Bronchial epithelial cell (primary cell): ENCODE measurements at regions not wholly inside any gene's neighbourhood (a gene's known extent, or its start where the extent isn't known, plus 50 kb on each side); places are given as distances from the start of the nearest gene placed in this dataset.

Experiments used
- DNase-seq: peaks from one replicate; pipeline ENCODE4 v3.0.0-alpha.2; 2010; ENCODE audit warnings: low read depth
- FAIRE-seq: peaks from 2 replicates; lab custom pipeline; 2011; peaks lifted over from hg19 to GRCh38; lab: Jason Lieb, UNC
- H3K27me3 ChIP-seq: 2 replicates; pipeline ENCODE4 v1.5.1; 2011; ENCODE audit warnings: low read length; ENCODE audit not compliant: control insufficient read depth, insufficient read depth
- H3K36me3 ChIP-seq: 2 replicates; pipeline ENCODE4 v1.5.1; 2011; ENCODE audit warnings: low read length; ENCODE audit not compliant: control insufficient read depth, insufficient read depth
- H3K4me3 ChIP-seq: 2 replicates; pipeline ENCODE4 v1.5.1; 2011; ENCODE audit warnings: mild to moderate bottlenecking, low read depth, low read length, control low read depth
- TF ChIP-seq, protein P1 (sequence below): IDR thresholded peaks from 2 replicates; pipeline ENCODE4 v1.5.1; 2011; ENCODE audit warnings: mild to moderate bottlenecking, moderate library complexity, low read length, control low read depth, inconsistent platforms; ENCODE audit not compliant: insufficient read depth, severe bottlenecking

DNA sequence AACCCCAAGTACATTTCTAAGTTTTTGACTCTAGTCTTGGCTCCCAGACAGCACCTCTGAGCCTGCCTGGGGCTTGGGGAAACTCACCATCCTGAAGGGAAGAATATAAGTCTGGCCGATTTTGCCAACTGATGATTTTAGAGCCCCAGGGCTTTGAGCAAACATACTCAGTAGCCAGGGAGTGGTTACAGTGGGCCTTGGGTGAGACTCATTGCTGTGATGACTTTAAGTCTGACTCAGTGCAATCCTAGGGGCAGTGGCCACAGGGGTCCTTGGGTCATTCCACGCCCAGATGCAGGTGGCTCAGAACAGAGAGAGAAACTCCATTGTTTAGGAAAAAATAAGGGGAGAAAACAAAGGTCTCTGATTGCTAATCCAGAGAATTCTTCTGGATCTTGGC, 312.0 kb upstream of the EDIL3 start:
- no peaks in the 10 kb centered on the region for H3K36me3 ChIP-seq
- H3K4me3 ChIP-seq = no peak overlapping the region
- no peaks in the 10 kb centered on the region for H3K27me3 ChIP-seq
- DNase-seq (peak; percentile 76), FAIRE-seq (no peak)
- TF ChIP-seq, protein P1, sequence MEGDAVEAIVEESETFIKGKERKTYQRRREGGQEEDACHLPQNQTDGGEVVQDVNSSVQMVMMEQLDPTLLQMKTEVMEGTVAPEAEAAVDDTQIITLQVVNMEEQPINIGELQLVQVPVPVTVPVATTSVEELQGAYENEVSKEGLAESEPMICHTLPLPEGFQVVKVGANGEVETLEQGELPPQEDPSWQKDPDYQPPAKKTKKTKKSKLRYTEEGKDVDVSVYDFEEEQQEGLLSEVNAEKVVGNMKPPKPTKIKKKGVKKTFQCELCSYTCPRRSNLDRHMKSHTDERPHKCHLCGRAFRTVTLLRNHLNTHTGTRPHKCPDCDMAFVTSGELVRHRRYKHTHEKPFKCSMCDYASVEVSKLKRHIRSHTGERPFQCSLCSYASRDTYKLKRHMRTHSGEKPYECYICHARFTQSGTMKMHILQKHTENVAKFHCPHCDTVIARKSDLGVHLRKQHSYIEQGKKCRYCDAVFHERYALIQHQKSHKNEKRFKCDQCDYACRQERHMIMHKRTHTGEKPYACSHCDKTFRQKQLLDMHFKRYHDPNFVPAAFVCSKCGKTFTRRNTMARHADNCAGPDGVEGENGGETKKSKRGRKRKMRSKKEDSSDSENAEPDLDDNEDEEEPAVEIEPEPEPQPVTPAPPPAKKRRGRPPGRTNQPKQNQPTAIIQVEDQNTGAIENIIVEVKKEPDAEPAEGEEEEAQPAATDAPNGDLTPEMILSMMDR = no peak

DNA sequence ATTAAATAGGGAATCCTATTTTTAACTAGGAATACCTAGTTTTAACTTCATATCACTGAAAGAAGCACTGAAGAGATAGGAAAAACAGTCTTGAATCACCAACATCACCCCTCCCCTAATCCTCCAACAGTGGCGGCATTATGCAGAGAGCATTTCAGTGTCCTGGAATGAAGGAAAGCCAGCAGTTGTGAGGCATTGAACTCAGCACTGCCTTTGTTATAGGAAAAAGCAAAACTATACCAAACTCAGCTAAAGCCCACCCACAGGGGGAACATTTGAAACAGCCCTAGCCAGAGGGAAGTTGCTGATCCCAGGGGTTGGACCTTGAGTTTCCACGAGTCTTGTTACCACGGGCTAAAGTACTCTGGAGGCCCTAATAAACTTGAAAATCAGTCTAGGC, 310.6 kb upstream of the EDIL3 start:
- FAIRE-seq (no peak), DNase-seq (no peak)
- TF ChIP-seq, protein P1 = no peak
- no peaks in the 10 kb centered on the region for H3K36me3 ChIP-seq
- no peaks in the 10 kb centered on the region for H3K27me3 ChIP-seq
- no peak overlapping the region for H3K4me3 ChIP-seq

DNA sequence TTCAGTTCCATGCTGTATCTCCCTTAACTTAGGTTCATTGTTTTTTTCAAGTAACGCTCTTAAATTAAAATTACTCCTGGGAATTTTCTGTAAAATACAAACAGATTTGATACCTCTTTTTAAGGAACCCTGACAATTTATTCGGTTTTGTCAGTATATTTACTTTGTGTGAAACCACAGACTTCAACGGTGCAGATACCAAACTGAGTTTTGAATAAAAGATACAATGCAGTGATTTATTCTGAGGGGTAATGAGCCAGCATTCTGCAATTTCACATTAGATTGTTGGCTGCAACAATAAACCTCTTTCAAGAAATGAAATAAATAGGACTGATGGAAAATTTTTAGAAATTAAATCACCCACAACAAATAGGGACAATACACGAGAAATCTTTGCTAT, 308.6 kb upstream of the EDIL3 start:
- FAIRE-seq (no peak), DNase-seq (no peak)
- Histone ChIP-seq H3K4me3 (no peak overlapping the region), H3K36me3 (no peaks in the 10 kb centered on the region), H3K27me3 (no peaks in the 10 kb centered on the region)
- TF ChIP-seq, protein P1 = no peak

DNA sequence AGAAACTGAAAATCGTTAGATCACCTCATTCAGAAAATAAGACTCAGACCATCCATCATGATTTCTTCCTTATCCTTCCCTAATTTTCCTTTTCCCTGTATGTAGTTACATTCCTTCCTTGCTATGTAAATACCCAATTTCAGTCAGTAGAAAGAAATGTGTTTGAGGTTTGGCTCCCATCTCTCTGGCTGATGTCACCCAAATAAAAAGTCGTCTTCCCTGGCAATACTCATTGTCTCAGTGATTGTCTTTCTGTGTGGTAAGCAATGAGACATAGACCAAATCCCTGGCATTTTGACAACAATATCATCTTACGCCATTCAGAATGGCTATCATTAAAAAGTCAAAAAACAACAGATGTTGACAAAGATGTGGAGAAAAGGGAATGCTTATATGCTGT, 303.9 kb upstream of the EDIL3 start:
- Histone ChIP-seq H3K36me3 (no peaks in the 10 kb centered on the region), H3K27me3 (no peaks in the 10 kb centered on the region), H3K4me3 (no peak overlapping the region)
- TF ChIP-seq, protein P1 = no peak
- DNase-seq = peak; percentile 78
- no peak for FAIRE-seq

DNA sequence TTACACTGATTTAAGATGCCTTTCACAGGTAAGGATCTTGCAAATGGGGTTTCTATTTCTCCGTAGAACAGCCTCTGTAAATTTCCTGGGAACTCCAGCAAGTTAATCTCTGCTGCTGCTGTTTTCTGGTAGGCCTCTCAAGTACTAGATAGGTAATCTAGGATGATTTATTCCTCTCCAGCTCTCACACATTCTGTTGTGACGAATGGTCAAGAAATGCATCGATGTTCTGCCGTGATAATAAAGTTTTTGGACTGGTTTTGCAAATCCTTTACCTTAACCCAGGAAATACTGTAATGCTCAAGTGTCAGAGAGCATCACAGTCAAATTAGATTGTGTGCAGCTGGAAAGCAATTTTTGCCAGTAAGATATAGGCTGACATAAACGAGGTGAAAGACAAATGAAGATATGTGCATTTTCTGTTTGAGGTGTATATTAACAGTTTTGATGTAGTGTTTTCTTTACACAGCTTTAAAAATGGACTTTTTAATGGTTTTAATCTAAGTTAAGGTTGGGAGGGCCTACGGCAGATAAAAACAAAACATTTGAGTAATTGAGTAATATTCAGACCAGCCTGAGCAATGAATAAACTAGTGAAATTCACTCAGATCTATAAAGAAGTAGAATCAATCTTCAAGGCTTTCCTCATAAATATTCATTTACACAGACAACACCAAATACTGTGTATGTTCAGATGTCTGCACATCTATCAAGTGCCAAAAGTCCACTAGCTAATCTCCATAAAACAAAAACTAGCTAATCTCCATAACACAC, 300.6 kb upstream of the EDIL3 start:
- Histone ChIP-seq H3K27me3 (no peaks in the 10 kb centered on the region), H3K36me3 (no peaks in the 10 kb centered on the region), H3K4me3 (no peak overlapping the region)
- FAIRE-seq (no peak), DNase-seq (no peak)
- TF ChIP-seq, protein P1 = no peak

DNA sequence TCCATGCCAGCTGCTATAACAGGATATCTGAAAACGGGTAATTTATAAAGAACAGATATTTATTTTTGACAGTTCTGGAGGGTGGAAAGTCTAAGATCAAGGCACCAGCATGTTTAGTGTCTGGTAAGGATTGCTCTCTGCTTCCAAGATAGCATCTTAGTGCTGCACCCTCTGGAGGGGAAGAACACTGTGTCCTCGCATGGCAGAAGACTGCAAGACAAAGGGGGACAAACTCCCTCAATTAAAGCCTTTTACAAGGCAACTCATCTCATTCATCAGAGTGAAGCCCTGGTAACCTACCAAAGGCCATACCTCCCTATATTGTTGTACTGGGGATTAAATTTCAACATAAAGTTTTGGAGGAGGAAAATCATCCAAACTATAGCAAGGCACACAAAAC, 298.9 kb upstream of the EDIL3 start:
- TF ChIP-seq, protein P1 = no peak
- DNase-seq (no peak), FAIRE-seq (no peak)
- H3K4me3 ChIP-seq = no peak overlapping the region
- H3K27me3 ChIP-seq = no peaks in the 10 kb centered on the region
- no peaks in the 10 kb centered on the region for H3K36me3 ChIP-seq
